ENCODE measurements at regions not wholly inside any gene's neighbourhood (a gene's known extent, or its start where the extent isn't known, plus 50 kb on each side); places are given as distances from the start of the nearest gene placed in this dataset.

DNA sequence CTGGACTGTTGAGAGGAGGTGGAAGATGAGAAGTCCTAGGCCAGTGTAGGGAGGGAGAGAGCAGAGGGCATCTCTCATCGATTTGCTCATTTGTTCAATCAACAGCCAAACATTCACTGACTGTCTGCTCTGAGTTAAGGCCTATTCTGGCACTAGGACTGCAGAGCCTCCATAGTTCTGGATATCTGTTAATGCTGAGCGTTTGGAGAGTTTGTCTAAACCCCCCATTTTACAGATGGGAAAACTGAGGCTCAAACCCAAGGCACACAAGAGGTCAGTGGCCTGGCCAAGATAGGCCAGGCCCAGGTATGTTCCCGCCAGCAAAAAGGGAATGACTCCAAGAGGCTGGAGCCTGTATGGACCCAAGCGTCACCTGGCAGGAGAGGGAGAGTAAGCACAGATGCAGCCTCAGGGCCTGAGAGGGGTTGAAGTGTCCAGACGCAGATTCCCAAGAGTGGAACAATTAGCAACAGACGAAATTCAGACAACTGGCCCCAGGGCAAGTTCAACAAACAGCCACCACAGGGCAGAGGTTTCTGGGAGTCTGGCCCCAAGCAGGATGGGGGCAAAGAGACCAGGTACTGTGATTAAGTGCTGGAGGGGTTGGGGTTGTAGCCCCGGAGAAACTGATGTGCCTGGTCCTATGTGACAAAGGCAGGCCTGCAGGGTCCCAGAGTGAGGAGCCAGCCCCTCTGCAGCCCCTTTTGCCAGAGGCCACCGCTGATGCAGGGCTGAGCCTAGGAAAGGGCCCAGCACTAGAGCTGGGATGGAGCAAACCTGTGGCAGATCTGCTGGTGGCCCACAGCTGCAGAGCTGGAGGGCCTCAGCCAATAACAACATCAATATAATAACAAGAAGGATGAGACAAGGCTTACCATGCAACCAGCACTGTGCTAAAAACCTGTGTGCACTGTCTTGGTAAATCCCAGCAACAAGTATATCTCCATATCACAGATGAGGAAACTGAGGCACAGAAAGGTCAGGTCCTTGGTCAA is 245.1 kb upstream of the TLE3 start:
- no peak for DNase-seq

GRCh38 chr15:70342141-70342540 is 244.4 kb upstream of the TLE3 start:
- DNase-seq: no peak

DNA sequence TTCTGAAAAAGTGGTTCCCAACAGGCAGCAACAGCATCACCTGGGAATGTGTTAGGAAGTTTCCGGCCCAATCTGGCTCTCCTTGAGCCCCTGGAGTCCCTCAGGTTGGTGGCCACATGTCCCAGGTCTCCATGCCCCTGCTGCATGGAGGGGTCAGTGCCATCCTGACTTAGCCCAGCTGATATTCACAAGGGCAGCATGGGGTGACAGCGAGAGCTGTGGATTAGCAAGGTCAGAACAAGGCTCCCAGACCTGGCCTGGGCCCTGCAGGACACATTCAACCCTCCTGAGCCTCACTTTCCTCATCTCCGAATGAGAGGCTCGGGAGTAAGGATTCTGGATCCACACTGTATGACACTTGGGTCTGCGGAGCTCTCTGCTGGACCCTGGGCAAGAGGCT is 243.8 kb upstream of the TLE3 start:
- no peak for DNase-seq

- no peak for DNase-seq
These were observed 242.8 kb upstream of the TLE3 start for GRCh38 chr15:70340494-70340870.

- peak; percentile 82 to 84 for DNase-seq
These were observed 242.1 kb upstream of the TLE3 start for GRCh38 chr15:70339571-70340493.

DNA sequence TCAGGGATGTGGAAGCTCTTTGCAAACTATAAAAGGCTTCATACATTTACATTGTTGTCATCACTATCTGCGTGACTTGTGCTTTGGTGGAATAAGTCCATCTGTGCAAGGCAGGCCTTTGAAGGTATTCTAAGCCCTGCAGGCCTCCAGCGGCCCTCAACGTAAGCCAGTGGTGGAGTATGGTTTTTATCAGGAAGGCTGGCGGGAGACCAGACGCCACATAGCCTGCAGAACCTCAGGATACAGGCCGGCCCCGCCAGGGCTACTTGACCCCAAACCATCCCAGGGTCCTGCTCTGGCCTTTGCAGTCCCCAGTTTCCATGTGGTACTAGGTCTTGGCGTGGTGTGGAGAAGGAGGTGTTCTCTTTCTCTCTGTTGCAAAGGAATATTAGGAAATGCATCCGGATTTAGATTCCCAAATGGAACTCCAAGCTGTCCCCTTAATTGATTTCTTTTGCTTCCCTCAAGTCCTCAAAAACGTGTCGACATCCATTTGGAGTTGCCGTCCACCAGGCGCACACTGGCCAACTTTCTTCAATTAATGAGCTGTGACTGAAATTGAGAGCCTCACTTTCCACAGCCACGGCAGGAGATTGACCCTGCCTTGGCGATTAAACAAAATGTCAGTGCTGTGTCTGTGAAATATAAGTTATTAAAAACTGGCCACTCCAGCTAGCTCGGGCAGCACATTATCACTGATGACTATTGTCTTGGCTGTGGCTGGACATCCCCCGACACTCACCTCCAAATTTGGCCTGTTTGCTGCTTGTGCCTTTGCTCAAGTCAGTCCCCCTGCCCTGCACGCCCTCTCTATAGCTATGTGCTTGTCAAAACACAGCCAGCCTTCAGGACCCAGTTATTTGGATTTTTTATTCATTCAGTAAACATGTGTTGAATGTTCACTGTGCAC is 239.8 kb upstream of the TLE3 start:
- DNase-seq: no peak

GRCh38 chr15:70336425-70337009 is 238.8 kb upstream of the TLE3 start:
- peak in 1 of 2 donors; percentile 15 for DNase-seq

GRCh38 chr15:70334286-70334685 is 236.6 kb upstream of the TLE3 start:
- no peak for DNase-seq

GRCh38 chr15:70329179-70329578 is 231.5 kb upstream of the TLE3 start:
- DNase-seq: no peak

GRCh38 chr15:70328679-70329115 is 231.0 kb upstream of the TLE3 start:
- no peak for DNase-seq

DNA sequence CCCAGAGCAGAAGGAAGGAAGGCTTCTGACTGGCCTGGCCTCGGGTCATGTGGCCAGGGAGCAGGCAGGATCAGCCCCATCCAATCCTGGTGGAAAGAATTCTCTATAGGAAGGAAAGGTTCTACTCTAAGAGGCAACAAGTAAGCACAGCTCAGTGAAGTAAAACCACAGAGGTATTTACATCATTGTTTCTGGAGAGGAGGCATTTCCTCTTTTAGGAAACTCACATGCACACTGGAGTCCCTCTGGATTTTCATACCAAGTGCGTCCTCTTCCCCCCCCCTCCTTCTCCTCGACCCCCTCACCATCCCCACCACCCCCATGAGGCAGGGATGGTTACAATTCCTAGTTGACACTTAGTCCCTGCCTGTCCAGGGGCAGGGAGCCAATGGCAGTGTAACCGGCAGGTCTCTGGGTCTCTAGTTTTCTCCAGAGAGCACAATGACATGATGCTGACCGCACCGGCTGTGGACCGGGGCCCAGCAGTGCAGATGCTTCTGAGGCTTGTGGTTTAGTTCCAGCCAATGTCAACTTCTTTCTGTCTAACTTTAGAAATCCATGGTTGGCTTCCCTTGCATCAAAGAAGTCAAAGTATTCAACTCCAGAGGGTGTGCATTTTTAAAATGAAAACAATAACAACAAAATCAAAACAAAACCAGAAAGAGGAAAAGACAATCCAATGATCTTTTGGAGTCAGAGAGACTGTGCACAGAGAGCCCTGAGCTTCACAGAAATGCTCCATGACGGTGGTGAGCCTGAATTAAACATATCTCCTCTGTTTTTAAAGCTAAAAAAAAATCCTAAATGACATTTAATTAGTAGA is 230.3 kb upstream of the TLE3 start:
- peak; percentile 27 to 33 for DNase-seq

DNA sequence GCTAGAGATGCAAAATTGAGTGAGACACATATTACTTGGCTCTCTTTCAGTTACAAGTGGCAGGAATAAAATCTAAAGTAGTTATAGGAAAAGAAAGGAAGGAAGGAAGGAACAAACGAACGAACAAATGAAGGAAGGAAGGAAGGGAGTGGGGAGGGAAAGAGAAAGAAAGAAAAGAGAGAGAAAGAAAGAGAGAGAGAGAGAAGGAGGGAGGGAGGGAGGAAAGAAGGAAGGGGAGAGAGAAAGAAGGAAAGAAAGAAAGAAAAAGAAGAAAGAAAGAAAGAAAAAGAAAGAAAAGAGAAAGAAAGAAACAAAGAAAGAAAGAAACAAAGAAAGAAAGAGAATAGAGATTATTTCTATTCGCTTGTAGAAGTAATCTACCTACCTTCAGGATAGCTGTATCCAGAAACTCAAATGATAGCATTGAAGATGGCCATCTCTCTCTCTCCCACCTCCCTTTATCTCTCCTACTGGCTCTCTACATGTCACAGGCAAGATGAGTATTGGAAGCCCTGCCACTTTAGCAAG is 229.7 kb upstream of the TLE3 start:
- DNase-seq: no peak

- DNase-seq: peak in 1 of 2 donors; percentile 7
These were observed 226.6 kb upstream of the TLE3 start for GRCh38 chr15:70324001-70324974.

- DNase-seq: peak; percentile 10 to 20
These were observed 225.6 kb upstream of the TLE3 start for GRCh38 chr15:70323111-70323851.

GRCh38 chr15:70322051-70322668 is 224.4 kb upstream of the TLE3 start:
- peak; percentile 12 to 36 for DNase-seq

- DNase-seq: no peak
These were observed 223.6 kb upstream of the TLE3 start for GRCh38 chr15:70321172-70321819.

GRCh38 chr15:70320482-70320881 is 222.8 kb upstream of the TLE3 start:
- peak; percentile 51 to 61 for DNase-seq

All from inflammatory macrophage (primary cell).